RWPE1 (cell line): ENCODE measurements at regions not wholly inside any gene's neighbourhood (a gene's known extent, or its start where the extent isn't known, plus 50 kb on each side); places are given as distances from the start of the nearest gene placed in this dataset.
A peak's percentile ranks its signal among the peaks of the same experiment; 100 is the strongest.
"Not testable (repeated sequence)": the region's sequence is repeated elsewhere in the genome, so short reads cannot be mapped to it uniquely, and the experiment has no call there.

Experiments
- CTCF ChIA-PET: fragments of 350-600 bp; sonication (Branson Sonifier 250); formaldehyde crosslinking; extraction: SDS; loops from one replicate; lab custom pipeline; 2021; lab: Yijun Ruan, JAX
- POLR2A ChIA-PET: fragments of 400-600 bp; formaldehyde crosslinking; extraction: SDS; loops from one replicate; lab custom pipeline; 2020; ENCODE audit warnings: antibody characterized with exemption; ENCODE audit not compliant: low non-redundant PET; lab: Yijun Ruan, JAX
- DNase-seq: peaks from one replicate; pipeline ENCODE4 v3.0.0; 2012; ENCODE audit warnings: low spot score
- H3K27ac ChIP-seq: fragments of 450-650 bp; 2 replicates; pipeline ENCODE4 v1.5.1; 2017
- CTCF ChIP-seq: fragments of 450-650 bp; conservative IDR thresholded peaks from 2 replicates; pipeline ENCODE4 v1.5.1; 2017; ENCODE audit warnings: low read depth, mild to moderate bottlenecking

GRCh38 chr7:89605362-89605761, 548.9 kb upstream of the STEAP1 start:
- no peak overlapping the region for H3K27ac ChIP-seq

GRCh38 chr7:89606511-89606910, 547.8 kb upstream of the STEAP1 start:
- ChIA-PET CTCF (no interaction called here), POLR2A (no interaction called here)
- no peak for DNase-seq
- no peak overlapping the region for H3K27ac ChIP-seq
- TF ChIP-seq CTCF: no peak

More at GRCh38 chr7:89605362-89605761, 548.9 kb upstream of the STEAP1 start:
- no peak for TF ChIP-seq CTCF
- CTCF ChIA-PET: interaction anchor here (0.6 kb wide), 2 partner anchors 124 to 1440 kb away, joined by 3 to 4 read pairs; no protein-coding TSS in a partner anchor
- no peak for DNase-seq
- POLR2A ChIA-PET: no interaction called here

DNA sequence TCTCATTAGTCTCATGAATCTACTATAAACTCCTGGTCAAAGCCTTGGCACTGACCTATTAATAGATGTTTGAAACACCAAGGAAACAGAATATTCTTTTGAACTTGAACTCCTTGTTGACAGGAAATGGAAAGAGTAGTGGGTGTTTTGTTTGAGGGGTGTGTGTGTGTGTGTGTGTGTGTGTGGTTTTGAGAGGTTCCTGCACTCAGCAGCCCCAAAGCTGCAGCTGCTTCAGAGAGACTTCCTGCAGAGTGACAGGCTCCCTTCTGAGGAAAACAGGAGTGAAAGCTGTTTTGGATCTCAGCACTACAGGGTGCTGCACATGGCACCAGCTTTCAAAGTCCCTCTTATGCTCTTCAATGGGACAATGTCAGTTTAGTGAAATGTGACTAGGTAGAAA, 546.5 kb upstream of the STEAP1 start:
- no peak overlapping the region for H3K27ac ChIP-seq
- CTCF ChIA-PET: no interaction called here
- no peak for TF ChIP-seq CTCF
- POLR2A ChIA-PET: no interaction called here
- DNase-seq: no peak

DNA sequence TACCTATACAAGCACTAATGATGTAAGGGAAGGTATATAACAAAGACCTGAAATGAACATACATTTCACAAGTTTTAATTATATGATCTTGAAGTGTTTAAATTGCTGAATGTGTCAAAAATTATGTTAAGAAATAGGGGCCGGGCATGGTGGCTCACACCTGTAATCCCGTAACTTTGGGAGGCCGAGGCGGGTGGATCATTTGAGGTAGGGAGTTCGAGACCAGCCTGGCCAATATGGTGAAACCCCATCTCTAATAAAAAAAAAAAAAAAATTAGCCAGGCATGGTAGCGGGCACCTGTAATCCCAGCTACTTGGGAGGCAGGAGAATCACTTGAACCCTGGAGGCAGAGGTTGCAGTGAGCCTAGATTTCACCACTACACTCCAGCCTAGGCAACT, 537.4 kb upstream of the STEAP1 start:
- DNase-seq, H3K27ac ChIP-seq, POLR2A ChIA-PET: not testable (repeated sequence)
- CTCF ChIA-PET: interaction anchor here (0.6 kb wide), 1 partner anchor 788 kb away, joined by 3 read pairs; no protein-coding TSS in a partner anchor

GRCh38 chr7:89618274-89618673, 536.0 kb upstream of the STEAP1 start:
- CTCF ChIA-PET: no interaction called here

GRCh38 chr7:89621925-89622641, 532.2 kb upstream of the STEAP1 start:
- H3K27ac ChIP-seq: no peak overlapping the region
- DNase-seq: no peak
- POLR2A ChIA-PET: no interaction called here
- TF ChIP-seq CTCF: no peak
- CTCF ChIA-PET: interaction anchor here (0.5 to 1.2 kb wide), 2 partner anchors 321 to 369 kb away, joined by 3 to 5 read pairs; no protein-coding TSS in a partner anchor

More at GRCh38 chr7:89618274-89618673, 536.0 kb upstream of the STEAP1 start:
- no peak for DNase-seq
- POLR2A ChIA-PET: no interaction called here
- H3K27ac ChIP-seq: no peak overlapping the region
- TF ChIP-seq CTCF: no peak

- peak; percentile 82 for TF ChIP-seq CTCF
- no peak overlapping the region for H3K27ac ChIP-seq
- CTCF ChIA-PET: interaction anchor here (0.5 to 1.2 kb wide), 2 partner anchors 371 to 378 kb away, joined by 3 to 5 read pairs; no protein-coding TSS in a partner anchor
- POLR2A ChIA-PET: no interaction called here
- DNase-seq: peak; percentile 6
Measured at GRCh38 chr7:89623018-89623672, 531.1 kb upstream of the STEAP1 start.

DNA sequence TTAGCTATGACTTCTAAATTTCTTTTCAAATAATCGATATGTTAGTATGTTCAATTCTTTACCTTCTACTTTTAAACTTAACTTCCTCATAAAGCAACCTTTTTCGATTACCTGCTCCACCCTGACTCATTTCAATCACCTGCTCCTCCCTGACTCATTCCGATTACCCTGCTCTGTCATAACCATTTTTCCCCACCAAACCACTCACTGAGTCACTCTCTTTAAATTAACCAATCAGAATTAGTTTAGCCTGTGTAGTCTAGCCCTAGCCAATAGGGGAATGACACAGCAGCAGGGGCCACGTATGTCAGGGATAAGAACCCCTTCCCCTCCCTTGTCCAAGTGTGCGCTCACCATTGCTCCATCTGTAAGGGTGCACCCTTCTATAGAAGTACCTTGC, 530.1 kb upstream of the STEAP1 start:
- POLR2A ChIA-PET, DNase-seq, H3K27ac ChIP-seq, CTCF ChIA-PET: not testable (repeated sequence)
